Choroid plexus epithelial cell (primary cell): ENCODE measurements at regions not wholly inside any gene's neighbourhood (a gene's known extent, or its start where the extent isn't known, plus 50 kb on each side); places are given as distances from the start of the nearest gene placed in this dataset.

Source experiments
- DNase-seq: peaks from one replicate; pipeline ENCODE4 v3.0.0-alpha.2; 2010; ENCODE audit warnings: low read depth
- H3K4me3 ChIP-seq: 2 replicates; pipeline ENCODE4 v1.5.1; 2011; ENCODE audit warnings: low read depth, mild to moderate bottlenecking, control low read depth, low read length, moderate library complexity
- CTCF ChIP-seq: conservative IDR thresholded peaks from 2 replicates; pipeline ENCODE4 v1.5.1; 2011; ENCODE audit warnings: low read depth, mild to moderate bottlenecking, control low read depth, inconsistent platforms, low read length, moderate library complexity

- DNase-seq = peak; percentile 72
- H3K4me3 ChIP-seq = no peak overlapping the region
- peak; percentile 56 for TF ChIP-seq CTCF
Measured at GRCh38 chr3:174397848-174398247, 461.3 kb upstream of the NAALADL2 start.

DNA sequence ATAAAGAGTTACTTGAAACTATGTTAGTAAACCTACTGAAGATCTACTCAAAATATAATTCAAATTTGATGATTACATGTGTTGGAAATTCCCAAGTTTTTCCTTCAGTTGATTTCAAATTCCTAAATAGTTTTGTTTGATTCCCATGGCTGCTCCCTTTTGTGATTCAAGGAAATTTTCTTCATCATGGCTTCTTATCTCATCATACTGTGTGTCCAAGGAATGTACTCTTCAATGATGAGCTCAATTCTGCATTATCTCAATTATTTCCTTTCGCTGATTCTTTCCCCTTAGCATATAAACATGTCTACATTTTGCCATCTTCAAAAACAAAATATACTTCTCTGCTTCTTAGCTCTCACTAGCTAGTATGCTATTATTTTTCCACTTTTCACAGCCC is 460.4 kb upstream of the NAALADL2 start:
- no peak for TF ChIP-seq CTCF
- no peak for DNase-seq
- H3K4me3 ChIP-seq = no peak overlapping the region

DNA sequence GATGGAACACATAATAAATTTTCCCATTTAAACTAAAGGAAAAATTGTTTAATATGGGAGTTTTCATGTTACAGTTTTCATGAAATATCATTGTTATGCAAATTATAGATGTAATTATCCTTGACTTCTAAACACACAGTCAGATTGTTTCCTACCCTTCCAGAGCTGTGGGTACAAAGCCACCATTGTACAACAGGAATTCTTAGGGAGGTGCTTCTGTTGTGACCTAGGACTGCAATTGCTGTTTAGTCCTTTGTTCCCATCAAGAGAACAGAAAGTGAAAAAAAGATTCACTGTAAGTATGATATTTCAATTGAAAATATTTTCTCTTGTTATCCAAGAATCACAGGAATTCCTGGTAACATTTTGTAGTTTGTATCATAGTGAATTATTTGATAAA is 455.3 kb upstream of the NAALADL2 start:
- no peak overlapping the region for H3K4me3 ChIP-seq

DNA sequence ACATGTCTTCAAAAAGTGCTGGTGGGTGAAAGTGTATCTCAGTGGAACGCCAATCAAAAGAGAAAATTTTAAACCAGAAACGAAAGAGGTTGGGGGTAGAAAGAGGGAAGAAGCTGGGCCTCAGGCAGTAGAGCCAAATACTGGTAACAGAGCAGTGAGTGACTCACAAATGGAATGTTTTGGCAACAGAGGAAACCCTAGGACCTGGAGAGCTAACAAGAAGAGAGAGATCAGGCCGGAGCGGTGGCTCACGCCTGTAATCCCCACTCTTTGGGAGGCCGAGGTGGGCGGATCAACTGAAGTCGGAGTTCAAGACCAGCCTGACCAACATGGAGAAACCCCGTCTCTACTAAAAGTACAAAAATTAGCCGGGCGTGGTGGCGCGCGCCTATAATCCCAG is 450.8 kb upstream of the NAALADL2 start:
- DNase-seq = peak; percentile 53
- H3K4me3 ChIP-seq = no peak overlapping the region
- no peak for TF ChIP-seq CTCF

More for the DNA sequence above, 455.3 kb upstream of the NAALADL2 start:
- no peak for TF ChIP-seq CTCF
- DNase-seq = no peak

- TF ChIP-seq CTCF = no peak
- DNase-seq = no peak
Measured at GRCh38 chr3:174409086-174409743, 449.9 kb upstream of the NAALADL2 start.

DNA sequence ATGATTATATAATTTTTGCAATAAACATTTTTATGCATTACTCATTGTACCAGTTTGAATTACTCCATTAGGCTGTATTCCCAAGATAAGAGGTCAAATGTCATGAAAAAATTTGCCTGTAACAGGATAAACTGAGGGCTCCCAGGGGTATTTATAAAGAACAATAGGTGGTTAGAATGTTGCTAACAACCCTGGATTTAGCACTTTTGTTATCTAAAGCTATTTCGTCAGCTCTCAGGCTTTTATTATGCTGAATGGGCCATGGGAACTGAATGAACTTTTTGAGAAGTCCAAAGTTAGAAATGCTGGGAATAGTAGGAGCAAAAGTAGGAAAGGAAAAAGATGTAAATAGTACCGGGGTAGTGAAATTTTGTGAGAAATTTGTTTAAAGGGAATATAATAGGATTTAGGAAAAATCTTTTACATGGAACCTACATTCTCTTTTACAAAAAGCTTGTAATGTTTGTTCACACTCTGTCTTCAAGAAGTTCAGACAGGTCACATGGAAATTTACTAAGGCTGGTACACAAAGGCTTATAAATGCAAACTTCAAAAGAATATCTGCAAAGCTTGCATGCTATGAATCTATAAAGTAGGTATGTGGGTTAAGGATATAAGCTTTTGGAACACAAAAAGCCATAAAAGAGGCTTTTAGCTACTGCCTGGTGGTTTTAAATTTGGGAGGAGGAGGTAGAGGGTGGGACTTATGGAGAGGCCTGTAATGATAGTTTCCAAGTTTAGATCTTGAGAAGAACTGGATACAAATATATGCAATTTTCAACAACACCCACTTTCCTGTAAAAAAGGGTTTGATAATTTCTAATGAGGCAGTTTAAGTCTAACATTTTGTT is 445.8 kb upstream of the NAALADL2 start:
- TF ChIP-seq CTCF = no peak
- H3K4me3 ChIP-seq = no peak overlapping the region
- DNase-seq = no peak

More at GRCh38 chr3:174409086-174409743, 449.9 kb upstream of the NAALADL2 start:
- no peak overlapping the region for H3K4me3 ChIP-seq
